ENCODE measurements at regions not wholly inside any gene's neighbourhood (a gene's known extent, or its start where the extent isn't known, plus 50 kb on each side); places are given as distances from the start of the nearest gene placed in this dataset.

DNA sequence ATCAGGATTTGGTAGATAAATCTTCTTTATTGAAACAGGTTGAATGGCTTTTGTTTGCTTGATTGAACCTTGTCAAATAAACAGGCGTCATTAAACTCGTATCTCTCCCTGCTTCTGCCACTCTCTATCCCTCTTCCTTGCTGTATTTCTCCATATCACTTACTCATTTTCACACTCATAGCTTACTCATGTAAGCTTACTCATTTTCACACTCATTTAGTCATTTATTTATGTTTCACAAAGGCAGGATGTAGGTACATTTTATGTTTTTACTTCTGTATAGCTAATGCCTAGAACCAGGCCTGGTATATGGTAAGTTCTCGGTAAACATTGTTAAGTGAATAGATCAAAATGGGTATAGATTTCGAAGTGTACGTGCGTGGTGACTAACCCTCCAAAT, 450.0 kb downstream of the PMP22 start:
- no peaks in the 10 kb centered on the region for H3K9me3 ChIP-seq
- H3K27me3 ChIP-seq: no peaks in the 10 kb centered on the region
- H3K4me1 ChIP-seq: no peaks in the 10 kb centered on the region
- no peak overlapping the region for H3K4me3 ChIP-seq
- 84 to 88% methylated on average over 6 of the region's 6 CpGs for WGBS, 2 donors (ENCODE audit: low coverage in 1 of 2)
- no peak for ATAC-seq
- H3K27ac ChIP-seq: no peak overlapping the region
- no peak for TF ChIP-seq EP300 (IDR thresholded peaks at IDR 0.05)
- TF ChIP-seq POLR2A (IDR thresholded peaks at IDR 0.05): no peak
- TF ChIP-seq POLR2AphosphoS5 (IDR thresholded peaks at IDR 0.05): no peak
- no peaks in the 10 kb centered on the region for H3K36me3 ChIP-seq

GRCh38 chr17:14813649-14814370, 451.3 kb downstream of the PMP22 start:
- WGBS, 2 donors (ENCODE audit: low coverage in 1 of 2): 73 to 96% methylated on average over 5 to 8 of the region's 18 CpGs
- no peak for TF ChIP-seq EP300 (IDR thresholded peaks at IDR 0.05)
- no peak for TF ChIP-seq POLR2AphosphoS5 (IDR thresholded peaks at IDR 0.05)
- no peak for TF ChIP-seq CTCF (IDR thresholded peaks at IDR 0.05)
- no peak for TF ChIP-seq POLR2A (IDR thresholded peaks at IDR 0.05)
- Histone ChIP-seq H3K4me3 (no peak overlapping the region), H3K4me1 (no peaks in the 10 kb centered on the region), H3K9me3 (peaks cover 0 to 2% (median 0%) of the 10 kb centered on the region in 3 donors), H3K36me3 (no peaks in the 10 kb centered on the region), H3K27me3 (no peaks in the 10 kb centered on the region), H3K27ac (no peak overlapping the region)
- no peak for ATAC-seq

- Histone ChIP-seq H3K27me3 (no peaks in the 10 kb centered on the region), H3K36me3 (no peaks in the 10 kb centered on the region), H3K9me3 (peaks cover 0 to 15% (median 0%) of the 10 kb centered on the region in 3 donors), H3K4me3 (no peak overlapping the region), H3K27ac (no peak overlapping the region), H3K4me1 (no peaks in the 10 kb centered on the region)
- TF ChIP-seq POLR2AphosphoS5 (IDR thresholded peaks at IDR 0.05) (no peak), POLR2A (IDR thresholded peaks at IDR 0.05) (no peak)
- ATAC-seq: no peak
Measured at GRCh38 chr17:14808425-14808824, 456.7 kb downstream of the PMP22 start.

- no peak overlapping the region for H3K27ac ChIP-seq
- no peak overlapping the region for H3K4me3 ChIP-seq
- no peaks in the 10 kb centered on the region for H3K4me1 ChIP-seq
- no peak for TF ChIP-seq POLR2AphosphoS5 (IDR thresholded peaks at IDR 0.05)
- TF ChIP-seq EP300 (IDR thresholded peaks at IDR 0.05): no peak
- TF ChIP-seq POLR2A (IDR thresholded peaks at IDR 0.05): no peak
- no peak for TF ChIP-seq CTCF (IDR thresholded peaks at IDR 0.05)
- peaks cover 0 to 23% (median 0%) of the 10 kb centered on the region in 3 donors for H3K9me3 ChIP-seq
- no peaks in the 10 kb centered on the region for H3K27me3 ChIP-seq
- no peaks in the 10 kb centered on the region for H3K36me3 ChIP-seq
- no peak for ATAC-seq
Measured at GRCh38 chr17:14805348-14805747, 459.8 kb downstream of the PMP22 start.

DNA sequence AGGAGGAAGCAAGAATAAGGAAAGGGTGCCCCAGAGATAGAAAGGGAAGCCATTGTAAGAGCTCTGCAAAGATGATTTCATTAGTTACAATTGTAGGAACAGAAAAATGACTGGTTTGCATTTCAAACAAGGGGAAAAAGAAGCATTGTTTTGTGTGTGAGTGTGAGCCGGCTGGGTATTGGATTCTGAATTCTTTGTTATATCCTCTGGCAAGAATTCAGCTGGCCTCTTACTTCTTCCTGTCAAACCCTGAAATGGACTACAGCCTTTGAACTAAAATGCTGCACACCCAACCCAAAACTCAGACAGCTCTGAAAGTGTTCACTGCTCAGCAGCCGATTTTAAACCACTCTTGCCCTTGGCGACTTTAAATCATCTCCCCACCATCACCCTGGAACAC, 461.3 kb downstream of the PMP22 start:
- Histone ChIP-seq H3K4me1 (no peaks in the 10 kb centered on the region), H3K4me3 (no peak overlapping the region), H3K9me3 (peaks cover 0 to 24% (median 0%) of the 10 kb centered on the region in 3 donors), H3K27ac (no peak overlapping the region), H3K27me3 (no peaks in the 10 kb centered on the region), H3K36me3 (no peaks in the 10 kb centered on the region)
- WGBS, 2 donors (ENCODE audit: low coverage in 1 of 2): 25 to 52% methylated on average over 3 of the region's 3 CpGs
- TF ChIP-seq POLR2A (IDR thresholded peaks at IDR 0.05) (no peak), EP300 (IDR thresholded peaks at IDR 0.05) (no peak), POLR2AphosphoS5 (IDR thresholded peaks at IDR 0.05) (no peak), CTCF (IDR thresholded peaks at IDR 0.05) (no peak)
- no peak for ATAC-seq

- no peak for TF ChIP-seq EP300 (IDR thresholded peaks at IDR 0.05)
- TF ChIP-seq POLR2AphosphoS5 (IDR thresholded peaks at IDR 0.05): no peak
- no peak for TF ChIP-seq POLR2A (IDR thresholded peaks at IDR 0.05)
- Histone ChIP-seq H3K36me3 (no peaks in the 10 kb centered on the region), H3K4me1 (peaks cover 0 to 10% (median 0%) of the 10 kb centered on the region in 3 donors), H3K27ac (no peak overlapping the region), H3K27me3 (no peaks in the 10 kb centered on the region), H3K4me3 (no peak overlapping the region), H3K9me3 (peaks cover 0 to 11% (median 0%) of the 10 kb centered on the region in 3 donors)
- WGBS, 2 donors (ENCODE audit: low coverage in 1 of 2): 61 to 62% methylated on average over 4 to 6 of the region's 6 CpGs
- ATAC-seq: no peak
Measured at GRCh38 chr17:14797801-14798200, 467.3 kb downstream of the PMP22 start.
